ENCODE measurements at regions not wholly inside any gene's neighbourhood (a gene's known extent, or its start where the extent isn't known, plus 50 kb on each side); places are given as distances from the start of the nearest gene placed in this dataset.

DNA sequence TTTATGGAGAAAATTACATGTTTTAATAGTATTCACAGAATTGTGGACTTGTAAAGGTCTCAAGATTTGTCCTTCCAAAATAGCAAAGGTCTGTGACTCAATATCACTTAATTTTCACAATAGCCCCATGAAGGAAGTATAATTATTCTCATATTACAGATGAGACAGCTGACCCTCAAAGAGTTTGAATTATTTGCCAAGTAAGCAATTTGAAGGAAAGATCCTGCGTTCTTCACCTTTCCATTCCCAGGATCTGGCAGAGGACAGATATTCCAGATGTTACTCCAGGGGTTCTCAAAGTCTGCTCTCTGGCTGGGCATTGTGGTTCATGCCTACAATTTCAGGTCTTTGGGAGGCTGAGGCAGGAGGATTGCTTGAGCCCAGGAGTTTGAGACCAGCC lies 559.4 kb upstream of the AUTS2 start:
- no peak overlapping the region for H2AFZ ChIP-seq
- WGBS, 2 experiments (ENCODE audit: low coverage in 1 of 2, low lambda C conversion rate in 2 of 2, missing lambda C conversion rate in 2 of 2): 55 to 63% methylated on average over 1 of the region's 1 CpG
- no peaks in the 10 kb centered on the region for H3K4me1 ChIP-seq (ENCODE audit: insufficient read depth)

DNA sequence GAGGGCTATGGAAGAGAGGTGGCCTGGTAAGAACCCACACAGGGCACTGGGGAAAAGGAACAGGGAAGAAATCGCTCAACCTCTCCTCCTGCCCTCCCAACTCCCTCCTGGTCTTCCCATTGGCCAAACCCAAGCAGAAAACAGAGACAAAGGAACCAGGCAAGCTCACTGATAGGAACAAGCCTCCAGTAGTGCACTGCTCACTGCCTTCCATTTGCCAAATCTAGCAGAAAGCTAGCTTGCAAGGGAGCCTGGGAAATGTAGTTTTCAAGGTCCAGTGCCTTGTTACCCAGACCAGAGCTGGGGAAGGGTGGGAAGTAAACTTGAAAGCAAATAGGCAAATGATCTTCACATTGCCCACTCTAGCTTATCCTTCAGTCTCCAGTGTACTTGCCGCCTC lies 556.1 kb upstream of the AUTS2 start:
- H3K9me3 ChIP-seq (ENCODE audit: low read depth): no peaks in the 10 kb centered on the region
- no peak for DNase-seq
- no peaks in the 10 kb centered on the region for H3K79me2 ChIP-seq (ENCODE audit: insufficient read depth)
- in situ Hi-C loops (cut with MboI): no loop called here
- no peaks in the 10 kb centered on the region for H3K9me2 ChIP-seq (ENCODE audit: insufficient read depth)
- no peak overlapping the region for H3K4me2 ChIP-seq (ENCODE audit: unreplicated experiment)
- H2AFZ ChIP-seq: no peak overlapping the region
- no peak overlapping the region for H3K27ac ChIP-seq
- TF ChIP-seq EZH2 (IDR thresholded peaks at IDR 0.05; ENCODE audit: insufficient read depth, poor library complexity, severe bottlenecking) (no peak), EZH2phosphoT487 (IDR thresholded peaks at IDR 0.05; ENCODE audit: insufficient read depth, low read depth) (no peak)
- H3K27me3 ChIP-seq (replicated peaks; ENCODE audit: insufficient read depth): no peaks in the 10 kb centered on the region
- H3K4me3 ChIP-seq: no peak overlapping the region
- 35 to 38% methylated on average over 2 of the region's 2 CpGs for WGBS, 2 experiments (ENCODE audit: low coverage in 1 of 2, low lambda C conversion rate in 2 of 2, missing lambda C conversion rate in 2 of 2)
- H3K9ac ChIP-seq: no peak overlapping the region
- no peaks in the 10 kb centered on the region for H3K36me3 ChIP-seq (ENCODE audit: low read depth)
- no peaks in the 10 kb centered on the region for H4K20me1 ChIP-seq (ENCODE audit: insufficient read depth)
- no peaks in the 10 kb centered on the region for H3F3A ChIP-seq (ENCODE audit: insufficient read depth)
- no peaks in the 10 kb centered on the region for H3K4me1 ChIP-seq (ENCODE audit: insufficient read depth)

More for the DNA sequence above, 559.4 kb upstream of the AUTS2 start:
- H3K4me2 ChIP-seq (ENCODE audit: unreplicated experiment): no peak overlapping the region
- no peak for DNase-seq
- no peak overlapping the region for H3K4me3 ChIP-seq
- TF ChIP-seq EZH2 (IDR thresholded peaks at IDR 0.05; ENCODE audit: insufficient read depth, poor library complexity, severe bottlenecking) (no peak), EZH2phosphoT487 (IDR thresholded peaks at IDR 0.05; ENCODE audit: insufficient read depth, low read depth) (no peak)
- no peak overlapping the region for H3K27ac ChIP-seq
- no peaks in the 10 kb centered on the region for H3K9me3 ChIP-seq (ENCODE audit: low read depth)
- no peaks in the 10 kb centered on the region for H3K79me2 ChIP-seq (ENCODE audit: insufficient read depth)
- H3K27me3 ChIP-seq (replicated peaks; ENCODE audit: insufficient read depth): no peaks in the 10 kb centered on the region
- no peaks in the 10 kb centered on the region for H3K36me3 ChIP-seq (ENCODE audit: low read depth)
- H3F3A ChIP-seq (ENCODE audit: insufficient read depth): no peaks in the 10 kb centered on the region
- H4K20me1 ChIP-seq (ENCODE audit: insufficient read depth): no peaks in the 10 kb centered on the region
- in situ Hi-C loops (cut with MboI): no loop called here
- H3K9ac ChIP-seq: no peak overlapping the region
- H3K9me2 ChIP-seq (ENCODE audit: insufficient read depth): no peaks in the 10 kb centered on the region

- no peaks in the 10 kb centered on the region for H3K79me2 ChIP-seq (ENCODE audit: insufficient read depth)
- no peak for TF ChIP-seq EZH2 (IDR thresholded peaks at IDR 0.05; ENCODE audit: insufficient read depth, poor library complexity, severe bottlenecking)
- TF ChIP-seq EZH2phosphoT487 (IDR thresholded peaks at IDR 0.05; ENCODE audit: insufficient read depth, low read depth): no peak
- H3K9me2 ChIP-seq (ENCODE audit: insufficient read depth): no peaks in the 10 kb centered on the region
- DNase-seq: no peak
- H3K4me2 ChIP-seq (ENCODE audit: unreplicated experiment): no peak overlapping the region
- no peak overlapping the region for H3K27ac ChIP-seq
- no peaks in the 10 kb centered on the region for H3K27me3 ChIP-seq (replicated peaks; ENCODE audit: insufficient read depth)
- in situ Hi-C loops (cut with MboI): no loop called here
- no peaks in the 10 kb centered on the region for H3K9me3 ChIP-seq (ENCODE audit: low read depth)
- H2AFZ ChIP-seq: no peak overlapping the region
- no peaks in the 10 kb centered on the region for H3K36me3 ChIP-seq (ENCODE audit: low read depth)
- H3K9ac ChIP-seq: no peak overlapping the region
- H3K4me1 ChIP-seq (ENCODE audit: insufficient read depth): no peaks in the 10 kb centered on the region
- no peak overlapping the region for H3K4me3 ChIP-seq
- WGBS, 2 experiments (ENCODE audit: low coverage in 1 of 2, low lambda C conversion rate in 2 of 2, missing lambda C conversion rate in 2 of 2): 7 to 11% methylated on average over 6 of the region's 6 CpGs
- no peaks in the 10 kb centered on the region for H3F3A ChIP-seq (ENCODE audit: insufficient read depth)
- H4K20me1 ChIP-seq (ENCODE audit: insufficient read depth): no peaks in the 10 kb centered on the region
These were observed 551.0 kb upstream of the AUTS2 start for GRCh38 chr7:69047151-69047754.

GRCh38 chr7:69049326-69049725 lies 548.9 kb upstream of the AUTS2 start:
- 8 to 12% methylated on average over 5 of the region's 5 CpGs for whole genome bisulfite sequencing, 2 experiments (ENCODE audit: low coverage in 1 of 2, low lambda C conversion rate in 2 of 2, missing lambda C conversion rate in 2 of 2)
- Histone ChIP-seq H3K4me2 (ENCODE audit: unreplicated experiment) (no peak overlapping the region), H3K27ac (no peak overlapping the region), H4K20me1 (ENCODE audit: insufficient read depth) (no peaks in the 10 kb centered on the region), H3K9ac (no peak overlapping the region), H3K9me3 (ENCODE audit: low read depth) (no peaks in the 10 kb centered on the region), H3K9me2 (ENCODE audit: insufficient read depth) (no peaks in the 10 kb centered on the region), H3K4me1 (ENCODE audit: insufficient read depth) (no peaks in the 10 kb centered on the region), H3K79me2 (ENCODE audit: insufficient read depth) (no peaks in the 10 kb centered on the region), H3K27me3 (replicated peaks; ENCODE audit: insufficient read depth) (no peaks in the 10 kb centered on the region), H3F3A (ENCODE audit: insufficient read depth) (no peaks in the 10 kb centered on the region), H3K4me3 (no peak overlapping the region), H2AFZ (no peak overlapping the region), H3K36me3 (ENCODE audit: low read depth) (no peaks in the 10 kb centered on the region)
- in situ Hi-C loops (cut with MboI): no loop called here
- no peak for TF ChIP-seq EZH2phosphoT487 (IDR thresholded peaks at IDR 0.05; ENCODE audit: insufficient read depth, low read depth)
- TF ChIP-seq EZH2 (IDR thresholded peaks at IDR 0.05; ENCODE audit: insufficient read depth, poor library complexity, severe bottlenecking): no peak
- DNase-seq: peak; percentile 20

- H3K36me3 ChIP-seq (ENCODE audit: low read depth): no peaks in the 10 kb centered on the region
- H3K4me1 ChIP-seq (ENCODE audit: insufficient read depth): no peaks in the 10 kb centered on the region
- H4K20me1 ChIP-seq (ENCODE audit: insufficient read depth): no peaks in the 10 kb centered on the region
- H3K4me2 ChIP-seq (ENCODE audit: unreplicated experiment): no peak overlapping the region
- no peak for DNase-seq
- H3F3A ChIP-seq (ENCODE audit: insufficient read depth): no peaks in the 10 kb centered on the region
- H3K27me3 ChIP-seq (replicated peaks; ENCODE audit: insufficient read depth): no peaks in the 10 kb centered on the region
- no peaks in the 10 kb centered on the region for H3K9me2 ChIP-seq (ENCODE audit: insufficient read depth)
- no peak overlapping the region for H3K9ac ChIP-seq
- in situ Hi-C loops (cut with MboI): no loop called here
- H3K27ac ChIP-seq: no peak overlapping the region
- WGBS, 2 experiments (ENCODE audit: low coverage in 1 of 2, low lambda C conversion rate in 2 of 2, missing lambda C conversion rate in 2 of 2): 49 to 51% methylated on average over 4 of the region's 4 CpGs
- no peak overlapping the region for H3K4me3 ChIP-seq
- TF ChIP-seq EZH2 (IDR thresholded peaks at IDR 0.05; ENCODE audit: insufficient read depth, poor library complexity, severe bottlenecking) (no peak), EZH2phosphoT487 (IDR thresholded peaks at IDR 0.05; ENCODE audit: insufficient read depth, low read depth) (no peak)
- no peaks in the 10 kb centered on the region for H3K9me3 ChIP-seq (ENCODE audit: low read depth)
- H2AFZ ChIP-seq: no peak overlapping the region
- no peaks in the 10 kb centered on the region for H3K79me2 ChIP-seq (ENCODE audit: insufficient read depth)
These were observed 545.8 kb upstream of the AUTS2 start for GRCh38 chr7:69052447-69052846.

All from GM23248 (cell line).